ENCODE measurements at regions not wholly inside any gene's neighbourhood (a gene's known extent, or its start where the extent isn't known, plus 50 kb on each side); places are given as distances from the start of the nearest gene placed in this dataset.

- TF ChIP-seq, protein P1, sequence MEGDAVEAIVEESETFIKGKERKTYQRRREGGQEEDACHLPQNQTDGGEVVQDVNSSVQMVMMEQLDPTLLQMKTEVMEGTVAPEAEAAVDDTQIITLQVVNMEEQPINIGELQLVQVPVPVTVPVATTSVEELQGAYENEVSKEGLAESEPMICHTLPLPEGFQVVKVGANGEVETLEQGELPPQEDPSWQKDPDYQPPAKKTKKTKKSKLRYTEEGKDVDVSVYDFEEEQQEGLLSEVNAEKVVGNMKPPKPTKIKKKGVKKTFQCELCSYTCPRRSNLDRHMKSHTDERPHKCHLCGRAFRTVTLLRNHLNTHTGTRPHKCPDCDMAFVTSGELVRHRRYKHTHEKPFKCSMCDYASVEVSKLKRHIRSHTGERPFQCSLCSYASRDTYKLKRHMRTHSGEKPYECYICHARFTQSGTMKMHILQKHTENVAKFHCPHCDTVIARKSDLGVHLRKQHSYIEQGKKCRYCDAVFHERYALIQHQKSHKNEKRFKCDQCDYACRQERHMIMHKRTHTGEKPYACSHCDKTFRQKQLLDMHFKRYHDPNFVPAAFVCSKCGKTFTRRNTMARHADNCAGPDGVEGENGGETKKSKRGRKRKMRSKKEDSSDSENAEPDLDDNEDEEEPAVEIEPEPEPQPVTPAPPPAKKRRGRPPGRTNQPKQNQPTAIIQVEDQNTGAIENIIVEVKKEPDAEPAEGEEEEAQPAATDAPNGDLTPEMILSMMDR (IDR thresholded peaks at IDR 0.05): no peak
- no peaks in the 10 kb centered on the region for H3K9me3 ChIP-seq
- H3K4me1 ChIP-seq: no peaks in the 10 kb centered on the region
- no peak overlapping the region for H3K9ac ChIP-seq (ENCODE audit: low read depth in 2 of 2, low read length in 2 of 2)
- H3K27ac ChIP-seq: no peak overlapping the region
- intact Hi-C loops (cut with DNase I): no loop called here
- H3K27me3 ChIP-seq: no peaks in the 10 kb centered on the region
- no peaks in the 10 kb centered on the region for H3K36me3 ChIP-seq
- no peak overlapping the region for H3K4me3 ChIP-seq
- DNase-seq: no peak
These were observed 115.9 kb upstream of the CDH13 start for GRCh38 chr16:82510789-82511305.

GRCh38 chr16:82509691-82510430 is 116.9 kb upstream of the CDH13 start:
- no peak for DNase-seq
- no peaks in the 10 kb centered on the region for H3K9me3 ChIP-seq
- no peak overlapping the region for H3K9ac ChIP-seq (ENCODE audit: low read depth in 2 of 2, low read length in 2 of 2)
- H3K27ac ChIP-seq: no peak overlapping the region
- TF ChIP-seq, protein P1 (IDR thresholded peaks at IDR 0.05): no peak
- no peaks in the 10 kb centered on the region for H3K4me1 ChIP-seq
- no peaks in the 10 kb centered on the region for H3K36me3 ChIP-seq
- intact Hi-C loops (cut with DNase I): no loop called here
- H3K27me3 ChIP-seq: no peaks in the 10 kb centered on the region
- H3K4me3 ChIP-seq: no peak overlapping the region

DNA sequence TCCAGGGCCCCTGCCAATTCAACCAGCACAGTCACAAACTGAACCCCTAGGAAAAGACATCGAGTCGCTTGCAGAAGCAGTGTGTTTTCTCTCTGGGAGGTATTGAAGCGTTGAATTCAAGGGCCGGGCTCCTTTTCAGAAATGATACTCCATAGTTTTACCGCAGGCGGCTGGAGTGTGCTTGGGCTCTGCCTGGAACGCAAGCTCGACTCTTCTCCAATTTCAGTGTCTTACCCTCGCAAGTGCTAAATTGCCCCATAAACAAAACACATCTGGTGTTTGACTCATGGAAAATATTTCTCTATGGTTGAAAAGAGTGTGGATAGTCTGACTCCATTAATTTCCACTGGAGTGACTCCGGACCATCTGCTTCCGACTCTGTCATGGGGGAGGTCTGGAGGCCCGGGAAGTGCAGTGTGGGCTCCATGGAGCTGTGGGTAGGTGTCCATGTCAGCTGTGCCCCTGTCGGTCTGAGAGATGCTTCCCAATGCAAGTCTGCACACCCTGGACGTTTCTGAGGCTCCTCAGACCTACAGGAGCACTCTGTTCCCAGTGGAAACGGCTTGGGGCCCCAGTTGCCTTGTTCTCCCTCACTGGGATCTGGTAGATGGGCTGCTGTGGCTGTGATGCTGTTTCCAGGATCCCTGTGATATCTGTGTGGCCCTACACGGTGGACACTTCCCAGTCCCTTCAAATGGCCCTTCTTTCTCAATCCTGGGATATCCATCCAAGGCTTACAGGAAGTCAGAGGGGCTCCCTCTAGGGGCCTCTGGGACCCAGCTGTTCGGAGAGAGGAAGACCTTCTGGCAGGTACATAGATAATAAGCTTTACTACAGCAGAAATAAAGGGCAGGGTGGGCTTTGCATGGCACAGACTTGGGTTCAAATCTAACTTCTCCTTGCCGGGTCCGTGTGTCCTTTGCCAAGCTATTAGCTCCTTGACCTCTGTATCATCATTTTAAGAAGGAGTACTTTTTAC is 119.8 kb upstream of the CDH13 start:
- Histone ChIP-seq H3K9me3 (no peaks in the 10 kb centered on the region), H3K27me3 (no peaks in the 10 kb centered on the region), H3K9ac (ENCODE audit: low read depth in 2 of 2, low read length in 2 of 2) (no peak overlapping the region), H3K4me3 (no peak overlapping the region), H3K36me3 (no peaks in the 10 kb centered on the region), H3K4me1 (no peaks in the 10 kb centered on the region), H3K27ac (no peak overlapping the region)
- TF ChIP-seq, protein P1 (IDR thresholded peaks at IDR 0.05): no peak
- intact Hi-C loops (cut with DNase I): no loop called here
- DNase-seq: no peak

DNA sequence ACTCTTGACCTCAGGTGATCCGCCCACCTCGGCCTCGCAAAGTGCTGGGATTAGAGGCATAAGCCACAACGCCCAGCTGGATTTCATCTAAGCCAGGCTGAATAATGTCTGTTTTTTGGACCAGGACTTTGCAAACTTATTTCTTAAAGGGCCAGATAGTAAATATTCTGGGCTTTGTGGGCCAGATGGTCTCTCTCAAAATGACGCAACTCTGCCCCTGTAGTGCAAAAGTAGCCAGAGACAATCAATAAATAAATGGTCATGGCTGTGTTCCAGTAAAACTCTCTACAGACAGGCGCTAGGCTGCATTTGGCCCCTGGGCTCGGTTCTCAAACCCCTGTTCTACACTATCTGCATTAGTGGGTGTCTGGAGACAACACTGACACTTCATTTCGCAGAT is 121.9 kb upstream of the CDH13 start:
- DNase-seq: no peak
- intact Hi-C loops (cut with DNase I): no loop called here
- Histone ChIP-seq H3K9ac (ENCODE audit: low read depth in 2 of 2, low read length in 2 of 2) (no peak overlapping the region), H3K27me3 (no peaks in the 10 kb centered on the region), H3K27ac (no peak overlapping the region), H3K4me3 (no peak overlapping the region), H3K9me3 (no peaks in the 10 kb centered on the region), H3K36me3 (no peaks in the 10 kb centered on the region), H3K4me1 (no peaks in the 10 kb centered on the region)
- TF ChIP-seq, protein P1 (IDR thresholded peaks at IDR 0.05): no peak

- TF ChIP-seq, protein P1 (IDR thresholded peaks at IDR 0.05): no peak
- H3K4me1 ChIP-seq: no peaks in the 10 kb centered on the region
- H3K4me3 ChIP-seq: no peak overlapping the region
- no peaks in the 10 kb centered on the region for H3K9me3 ChIP-seq
- no peak overlapping the region for H3K9ac ChIP-seq (ENCODE audit: low read depth in 2 of 2, low read length in 2 of 2)
- H3K27ac ChIP-seq: no peak overlapping the region
- intact Hi-C loops (cut with DNase I): no loop called here
- H3K36me3 ChIP-seq: no peaks in the 10 kb centered on the region
- no peaks in the 10 kb centered on the region for H3K27me3 ChIP-seq
- no peak for DNase-seq
These were observed 127.5 kb upstream of the CDH13 start for GRCh38 chr16:82499302-82499701.

All from colonic mucosa (tissue), 4 donors.